NCI-H2029 treated with DMSO at 0.1 percent for 48 hours (cell line): ENCODE measurements at regions not wholly inside any gene's neighbourhood (a gene's known extent, or its start where the extent isn't known, plus 50 kb on each side); places are given as distances from the start of the nearest gene placed in this dataset.
A peak's percentile ranks its signal among the peaks of the same experiment; 100 is the strongest.

Source experiments
- DNase-seq: peaks from one replicate; lab custom pipeline; 2025; lab: John Stamatoyannopoulos, UW

GRCh38 chr2:188065386-188065785 is 226.3 kb upstream of the GULP1 start:
- DNase-seq, result no peak

GRCh38 chr2:188068093-188068492 is 223.6 kb upstream of the GULP1 start:
- DNase-seq, result no peak

GRCh38 chr2:188076149-188077056 is 215.3 kb upstream of the GULP1 start:
- no peak for DNase-seq

- no peak for DNase-seq
These were observed 213.9 kb upstream of the GULP1 start for GRCh38 chr2:188077757-188078156.

- DNase-seq, result no peak
These were observed 213.1 kb upstream of the GULP1 start for GRCh38 chr2:188078534-188078933.

GRCh38 chr2:188079196-188079595 is 212.5 kb upstream of the GULP1 start:
- no peak for DNase-seq

- DNase-seq, result no peak
These were observed 206.3 kb upstream of the GULP1 start for GRCh38 chr2:188085421-188085820.

GRCh38 chr2:188089901-188090300 is 201.8 kb upstream of the GULP1 start:
- DNase-seq, result no peak

- DNase-seq, result no peak
These were observed 200.5 kb upstream of the GULP1 start for GRCh38 chr2:188091220-188091619.

GRCh38 chr2:188092734-188093133 is 198.9 kb upstream of the GULP1 start:
- no peak for DNase-seq

- no peak for DNase-seq
These were observed 194.8 kb upstream of the GULP1 start for GRCh38 chr2:188096910-188097309.

GRCh38 chr2:188102881-188103280 is 188.8 kb upstream of the GULP1 start:
- no peak for DNase-seq

GRCh38 chr2:188114014-188114413 is 177.7 kb upstream of the GULP1 start:
- no peak for DNase-seq

- DNase-seq, result no peak
These were observed 174.0 kb upstream of the GULP1 start for GRCh38 chr2:188117706-188118105.

- DNase-seq, result no peak
These were observed 173.2 kb upstream of the GULP1 start for GRCh38 chr2:188118431-188118830.

GRCh38 chr2:188119112-188119838 is 172.4 kb upstream of the GULP1 start:
- no peak for DNase-seq

GRCh38 chr2:188122985-188123384 is 168.7 kb upstream of the GULP1 start:
- no peak for DNase-seq

GRCh38 chr2:188129677-188130076 is 162.0 kb upstream of the GULP1 start:
- no peak for DNase-seq

GRCh38 chr2:188130317-188130716 is 161.4 kb upstream of the GULP1 start:
- DNase-seq, result no peak

GRCh38 chr2:188131281-188131680 is 160.4 kb upstream of the GULP1 start:
- no peak for DNase-seq

GRCh38 chr2:188132385-188132784 is 159.3 kb upstream of the GULP1 start:
- peak; percentile 42 for DNase-seq

- no peak for DNase-seq
These were observed 157.4 kb upstream of the GULP1 start for GRCh38 chr2:188134241-188134640.

GRCh38 chr2:188138313-188138712 is 153.4 kb upstream of the GULP1 start:
- no peak for DNase-seq
